ENCODE measurements at regions not wholly inside any gene's neighbourhood (a gene's known extent, or its start where the extent isn't known, plus 50 kb on each side); places are given as distances from the start of the nearest gene placed in this dataset.

DNA sequence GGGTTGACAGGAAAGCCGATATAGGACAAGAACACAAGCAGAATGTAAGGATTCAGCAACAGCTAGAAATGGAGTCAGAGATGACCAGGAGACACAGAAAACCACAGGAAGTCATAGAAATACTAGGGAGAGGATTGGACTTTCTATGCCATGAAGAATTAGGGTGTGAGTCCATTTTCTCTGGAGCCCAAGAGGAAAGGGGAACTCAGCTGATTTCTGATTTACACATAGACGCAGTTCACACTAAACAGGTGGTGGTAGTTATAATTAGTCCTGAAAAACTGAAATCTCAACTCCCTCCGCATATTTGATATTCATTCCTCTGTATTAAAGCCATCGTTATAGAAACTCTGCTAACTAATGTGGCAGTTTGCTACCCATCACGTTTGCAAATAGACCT, 292.7 kb upstream of the STT3B start:
- Histone ChIP-seq H3K9me3 (ENCODE audit: control insufficient read depth in 1 of 2, insufficient read depth in 1 of 2, low read depth in 1 of 2, low read length in 2 of 2) (no peaks in the 10 kb centered on the region), H3K4me3 (replicated peaks in 1 of 2; ENCODE audit: low read depth in 1 of 2, low read length in 2 of 2) (no peak overlapping the region), H3K27ac (ENCODE audit: low read depth, low read length) (no peak overlapping the region), H3K79me2 (ENCODE audit: insufficient read depth, low read length) (no peaks in the 10 kb centered on the region), H3K36me3 (ENCODE audit: control insufficient read depth in 1 of 2, insufficient read depth in 2 of 2, low read length in 2 of 2) (no peaks in the 10 kb centered on the region), H3K4me1 (ENCODE audit: control insufficient read depth in 1 of 2, insufficient read depth in 2 of 2, low read length in 2 of 2) (no peaks in the 10 kb centered on the region), H3K4me2 (ENCODE audit: low read length) (no peak overlapping the region), H2AFZ (ENCODE audit: low read depth, low read length, poor library complexity, severe bottlenecking) (no peak overlapping the region), H3K27me3 (ENCODE audit: insufficient read depth, low read length) (no peaks in the 10 kb centered on the region), H4K20me1 (ENCODE audit: insufficient read depth) (no peaks in the 10 kb centered on the region), H3K9ac (ENCODE audit: low read length) (no peak overlapping the region), H3K9me2 (ENCODE audit: insufficient read depth) (0 out of 2 replicates have a peak, but pooled peaks cover 3% of the 10 kb centered on the region)
- intact Hi-C loops (cut with micrococcal nuclease): no loop called here
- ATAC-seq: no peak
- no peak for DNase-seq (ENCODE audit: low read depth, low spot score)
- TF ChIP-seq EZH2phosphoT487 (IDR thresholded peaks at IDR 0.05; ENCODE audit: borderline replicate concordance) (no peak), SP1 (IDR thresholded peaks at IDR 0.05; ENCODE audit: low read depth) (no peak), REST (IDR thresholded peaks at IDR 0.05; ENCODE audit: low read depth) (no peak), FOSL1 (IDR thresholded peaks at IDR 0.05; ENCODE audit: low read depth) (no peak), POLR2A (IDR thresholded peaks at IDR 0.05; ENCODE audit: borderline replicate concordance, extremely low read depth, insufficient read depth, insufficient read length) (no peak), CBX3 (IDR thresholded peaks at IDR 0.05; ENCODE audit: low read depth) (no peak), POLR2AphosphoS5 (IDR thresholded peaks at IDR 0.05; ENCODE audit: low read depth, low read length) (no peak), EZH2 (IDR thresholded peaks at IDR 0.05) (no peak), ELF1 (IDR thresholded peaks at IDR 0.05; ENCODE audit: borderline replicate concordance, low read depth) (no peak)
- TF ChIP-seq, protein P1, sequence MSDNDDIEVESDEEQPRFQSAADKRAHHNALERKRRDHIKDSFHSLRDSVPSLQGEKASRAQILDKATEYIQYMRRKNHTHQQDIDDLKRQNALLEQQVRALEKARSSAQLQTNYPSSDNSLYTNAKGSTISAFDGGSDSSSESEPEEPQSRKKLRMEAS (IDR thresholded peaks at IDR 0.05): no peak
- ChIA-PET POLR2A (no interaction called here), RAD21 (ENCODE audit: low non-redundant PET in 1 of 2, low total read pairs in 2 of 2, uncharacterized antibody in 2 of 2, unreplicated experiment in 2 of 2) (no interaction called here), CTCF (no interaction called here)
- no TSS peak for BruUV-seq (replicated peaks)

Data from HCT116 (cell line).